NCI-H2171 (cell line): ENCODE measurements at regions not wholly inside any gene's neighbourhood (a gene's known extent, or its start where the extent isn't known, plus 50 kb on each side); places are given as distances from the start of the nearest gene placed in this dataset.

Source experiments
- DNase-seq: peaks from one replicate; lab custom pipeline; 2025; lab: John Stamatoyannopoulos, UW

- DNase-seq: no peak
Measured at GRCh38 chr13:27847669-27848068, 55.4 kb downstream of the GSX1 start.

GRCh38 chr13:27851096-27851850 lies 59.0 kb downstream of the GSX1 start:
- no peak for DNase-seq

- DNase-seq: no peak
Measured at GRCh38 chr13:27852491-27852890, 60.2 kb downstream of the GSX1 start.

GRCh38 chr13:27853335-27853734 lies 61.1 kb downstream of the GSX1 start:
- DNase-seq: no peak

- no peak for DNase-seq
Measured at GRCh38 chr13:27853861-27854260, 61.6 kb downstream of the GSX1 start.

GRCh38 chr13:27854606-27855005 lies 62.3 kb downstream of the GSX1 start:
- DNase-seq: no peak

- no peak for DNase-seq
Measured at GRCh38 chr13:27855381-27855780, 63.1 kb downstream of the GSX1 start.

- DNase-seq: peak; percentile 51
Measured at GRCh38 chr13:27857282-27857681, 62.5 kb upstream of the PDX1 start.

- DNase-seq: no peak
Measured at GRCh38 chr13:27858046-27858445, 61.8 kb upstream of the PDX1 start.

GRCh38 chr13:27860743-27861142 lies 59.1 kb upstream of the PDX1 start:
- no peak for DNase-seq

- DNase-seq: no peak
Measured at GRCh38 chr13:27861165-27861564, 58.6 kb upstream of the PDX1 start.

- DNase-seq: no peak
Measured at GRCh38 chr13:27868641-27869435, 51.0 kb upstream of the PDX1 start.

- DNase-seq: no peak
Measured at GRCh38 chr13:27869436-27870095, 50.2 kb upstream of the PDX1 start.
